Panc1 (cell line): ENCODE measurements at regions not wholly inside any gene's neighbourhood (a gene's known extent, or its start where the extent isn't known, plus 50 kb on each side); places are given as distances from the start of the nearest gene placed in this dataset.
"Not testable (repeated sequence)": the region's sequence is repeated elsewhere in the genome, so short reads cannot be mapped to it uniquely, and the experiment has no call there.

Experiments used
- ATAC-seq: fragments of 200-7000 bp; cut with Tn5 transposase; 2 replicates; pipeline ENCODE4 v1.9.1; 2020; ENCODE audit warnings: mild to moderate bottlenecking, moderate library complexity
- BruUV-seq: library from RNA; stranded (reverse); fragments of 400-500 nt; replicated peaks from 2 replicates; lab custom pipeline; 2021; lab: Mats Ljungman, UMichigan
- CTCF ChIA-PET: fragments of 300-600 bp; sonication (Branson Sonifier 250); formaldehyde crosslinking; loops from one replicate; lab custom pipeline; 2022; ENCODE audit warnings: antibody characterized with exemption; lab: Charles Lee
- POLR2A ChIA-PET: fragments of 300-600 bp; sonication (Branson Sonifier 250); formaldehyde crosslinking; loops from one replicate; lab custom pipeline; 2022; ENCODE audit warnings: antibody characterized with exemption; lab: Charles Lee
- DNase-seq: peaks from one replicate; pipeline ENCODE4 v3.0.0-alpha.2; 2010; ENCODE audit warnings: low read depth, low spot score
- H3K27ac ChIP-seq: 2 replicates; pipeline ENCODE4 v1.5.1; 2011; ENCODE audit warnings: mild to moderate bottlenecking, low read length, inconsistent platforms
- H3K27me3 ChIP-seq: fragments of 200-500 bp; sonication (Bioruptor generic); 2 replicates; pipeline ENCODE4 v1.6.0; 2014; ENCODE audit warnings: low read length, inconsistent platforms; ENCODE audit not compliant: control insufficient read depth, insufficient read depth
- H3K36me3 ChIP-seq: fragments of 200-500 bp; sonication (Bioruptor generic); 2 replicates; pipeline ENCODE4 v1.5.1; 2014; ENCODE audit warnings: inconsistent platforms, mild to moderate bottlenecking, low read length, moderate library complexity; ENCODE audit not compliant: control insufficient read depth, insufficient read depth
- H3K4me1 ChIP-seq: 2 replicates; pipeline ENCODE4 v1.5.1; 2011; ENCODE audit warnings: inconsistent platforms, mild to moderate bottlenecking, low read length, moderate library complexity; ENCODE audit not compliant: control insufficient read depth, insufficient read depth
- H3K4me3 ChIP-seq, 2 experiments: 2 replicates each; pipeline ENCODE4 v1.5.1; 2011 to 2012; ENCODE audit warnings: low read depth in 2 of 2, low read length in 2 of 2, mild to moderate bottlenecking in 2 of 2, inconsistent platforms in 1 of 2, moderate library complexity in 1 of 2
- H3K9me3 ChIP-seq: fragments of 200-500 bp; sonication (Bioruptor generic); 2 replicates; pipeline ENCODE4 v1.5.1; 2014; ENCODE audit warnings: low read depth, mild to moderate bottlenecking, inconsistent platforms, low read length, moderate library complexity; ENCODE audit not compliant: control insufficient read depth, insufficient read depth
- CTCF ChIP-seq: fragments of 450-650 bp; IDR thresholded peaks from 2 replicates; pipeline ENCODE4 v1.5.1; 2017; ENCODE audit warnings: mild to moderate bottlenecking
- POLR2AphosphoS5 ChIP-seq: IDR thresholded peaks from 2 replicates; pipeline ENCODE4 v1.6.1; 2012; ENCODE audit warnings: mild to moderate bottlenecking, low read depth, low read length, moderate library complexity
- REST ChIP-seq, 2 experiments: IDR thresholded peaks; 2 replicates each; pipeline ENCODE4 v1.6.1; 2011 to 2012; ENCODE audit warnings: low read depth in 2 of 2, control low read depth in 1 of 2, low read length in 1 of 2, mild to moderate bottlenecking in 1 of 2, moderate library complexity in 1 of 2; ENCODE audit not compliant: insufficient read depth in 1 of 2
- SIN3A ChIP-seq: IDR thresholded peaks from 2 replicates; pipeline ENCODE4 v1.6.1; 2012; ENCODE audit warnings: low read depth, mild to moderate bottlenecking, low read length, moderate library complexity, borderline replicate concordance; ENCODE audit not compliant: insufficient read depth
- TCF7L2 ChIP-seq: IDR thresholded peaks from 2 replicates; pipeline ENCODE4 v1.6.1; 2011; ENCODE audit warnings: mild to moderate bottlenecking, low read depth, low read length, inconsistent platforms
- in situ Hi-C: cut with HindIII; loops from 2 replicates; pipeline ENCODE4 v1.10.0; 2016; ENCODE audit warnings: low sequenced_read_pairs, low pct_unique_long_range_greater_than_20kb
- intact Hi-C: fragments of 100-400 bp; cut with micrococcal nuclease; formaldehyde crosslinking; loops from one replicate; pipeline ENCODE4 v1.10.0; 2022; ENCODE audit not compliant: unreplicated experiment

- no peak overlapping the region for H3K27ac ChIP-seq
- BruUV-seq: no TSS peak
- no peaks in the 10 kb centered on the region; the same call in 1 of the 2 replicates for H3K27me3 ChIP-seq
- no peaks in the 10 kb centered on the region for H3K9me3 ChIP-seq
- H3K36me3 ChIP-seq: no peaks in the 10 kb centered on the region
- peak overlapping the region; percentile 18 to 28; a peak in 3 of 4 replicates for H3K4me3 ChIP-seq
- TF ChIP-seq CTCF (no peak), TCF7L2 (no peak), SIN3A (no peak), REST (IDR thresholded peaks at IDR 0.05; ENCODE audit: insufficient read depth in 1 of 2, low read depth in 2 of 2, low read length in 1 of 2) (no peak), POLR2AphosphoS5 (no peak)
- intact Hi-C loops: no loop called here
- ChIA-PET POLR2A (no interaction called here), CTCF (no interaction called here)
- no peak for ATAC-seq
- in situ Hi-C loops: no loop called here
- no peak for DNase-seq
- no peaks in the 10 kb centered on the region for H3K4me1 ChIP-seq
These were observed 151.8 kb downstream of the ANKRD30BL start for GRCh38 chr2:132009874-132010521.

- no peak overlapping the region for H3K27ac ChIP-seq
- no TSS peak for BruUV-seq
- ChIA-PET CTCF (no interaction called here), POLR2A (no interaction called here)
- no peaks in the 10 kb centered on the region for H3K36me3 ChIP-seq
- no peaks in the 10 kb centered on the region for H3K9me3 ChIP-seq
- in situ Hi-C loops: no loop called here
- peak overlapping the region in 1 of 2 experiments; percentile 28; a peak in 2 of 4 replicates for H3K4me3 ChIP-seq
- TF ChIP-seq POLR2AphosphoS5 (no peak), REST (IDR thresholded peaks at IDR 0.05; ENCODE audit: insufficient read depth in 1 of 2, low read depth in 2 of 2, low read length in 1 of 2) (no peak), SIN3A (no peak), TCF7L2 (no peak), CTCF (no peak)
- DNase-seq (no peak), ATAC-seq (no peak)
- no peaks in the 10 kb centered on the region; the same call in 1 of the 2 replicates for H3K27me3 ChIP-seq
- intact Hi-C loops: no loop called here
- no peaks in the 10 kb centered on the region for H3K4me1 ChIP-seq
These were observed 152.4 kb downstream of the ANKRD30BL start for GRCh38 chr2:132009177-132009873.

GRCh38 chr2:131990751-131991150, 171.0 kb downstream of the ANKRD30BL start:
- H3K36me3 ChIP-seq, H3K4me3 ChIP-seq, ATAC-seq, BruUV-seq, H3K27ac ChIP-seq, CTCF ChIA-PET, POLR2A ChIA-PET, H3K27me3 ChIP-seq, DNase-seq, in situ Hi-C loops, intact Hi-C loops, H3K4me1 ChIP-seq, H3K9me3 ChIP-seq: not testable (repeated sequence)
